Loucy (cell line): ENCODE measurements at regions not wholly inside any gene's neighbourhood (a gene's known extent, or its start where the extent isn't known, plus 50 kb on each side); places are given as distances from the start of the nearest gene placed in this dataset.

Experiments used
- H2AFZ ChIP-seq: fragments of 200-600 bp; sonication (generic); 2 replicates; pipeline ENCODE4 v1.6.0; 2016; ENCODE audit warnings: antibody characterized with exemption, mild to moderate bottlenecking, low read length, moderate library complexity
- H3F3A ChIP-seq: fragments of 200-600 bp; 2 replicates; pipeline ENCODE4 v1.6.0; 2016; ENCODE audit warnings: antibody characterized with exemption, low read depth, mild to moderate bottlenecking
- H3K27me3 ChIP-seq: fragments of 200-600 bp; sonication (generic); 2 replicates; pipeline ENCODE4 v1.6.1; 2014; ENCODE audit warnings: low read length, mild to moderate bottlenecking; ENCODE audit not compliant: insufficient read depth, poor library complexity, severe bottlenecking
- H3K36me3 ChIP-seq: fragments of 200-600 bp; sonication (generic); 2 replicates; pipeline ENCODE4 v1.6.1; 2016; ENCODE audit warnings: low read length; ENCODE audit not compliant: insufficient read depth
- H3K4me1 ChIP-seq: fragments of 200-600 bp; sonication (generic); 2 replicates; pipeline ENCODE4 v1.5.1; 2014; ENCODE audit warnings: low read length, mild to moderate bottlenecking; ENCODE audit not compliant: insufficient read depth, poor library complexity, severe bottlenecking
- H3K4me2 ChIP-seq: fragments of 200-600 bp; sonication (generic); 2 replicates; pipeline ENCODE4 v1.6.0; 2014; ENCODE audit warnings: antibody characterized with exemption, low read length, low read depth, mild to moderate bottlenecking; ENCODE audit not compliant: poor library complexity, severe bottlenecking
- H3K4me3 ChIP-seq: fragments of 200-600 bp; sonication (generic); 2 replicates; pipeline ENCODE4 v1.5.1; 2014; ENCODE audit warnings: low read length, mild to moderate bottlenecking, mixed read lengths; ENCODE audit not compliant: poor library complexity, severe bottlenecking
- H3K79me2 ChIP-seq: fragments of 200-600 bp; sonication (generic); 2 replicates; pipeline ENCODE4 v1.6.1; 2014; ENCODE audit warnings: low read length; ENCODE audit not compliant: insufficient read depth
- H3K9ac ChIP-seq: fragments of 200-600 bp; sonication (generic); 2 replicates; pipeline ENCODE4 v1.6.0; 2014; ENCODE audit warnings: mild to moderate bottlenecking, low read depth, low read length, moderate library complexity; ENCODE audit not compliant: poor library complexity, severe bottlenecking
- H3K9me2 ChIP-seq: fragments of 200-600 bp; sonication (generic); replicated peaks from 2 replicates; pipeline ENCODE4 v1.6.1; 2016; ENCODE audit warnings: low read depth, low read length, mixed read lengths
- H3K9me3 ChIP-seq: fragments of 200-600 bp; sonication (generic); 2 replicates; pipeline ENCODE4 v1.6.1; 2014; ENCODE audit warnings: mild to moderate bottlenecking, antibody characterized with exemption, low read length, low read depth; ENCODE audit not compliant: insufficient read depth
- H4K20me1 ChIP-seq: fragments of 200-600 bp; sonication (generic); 2 replicates; pipeline ENCODE4 v1.6.0; 2014; ENCODE audit warnings: antibody characterized with exemption, low read length, mild to moderate bottlenecking; ENCODE audit not compliant: insufficient read depth, poor library complexity, severe bottlenecking
- EZH2phosphoT487 ChIP-seq: fragments of 200-600 bp; IDR thresholded peaks from 2 replicates; pipeline ENCODE4 v1.6.1; 2018; ENCODE audit warnings: antibody characterized with exemption, mild to moderate bottlenecking, moderate library complexity, borderline replicate concordance
- TF ChIP-seq, protein P1 (sequence below): fragments of 200-600 bp; sonication (generic); conservative IDR thresholded peaks from 2 replicates; pipeline ENCODE4 v1.5.1; 2014; ENCODE audit warnings: mild to moderate bottlenecking, antibody characterized with exemption, low read length

DNA sequence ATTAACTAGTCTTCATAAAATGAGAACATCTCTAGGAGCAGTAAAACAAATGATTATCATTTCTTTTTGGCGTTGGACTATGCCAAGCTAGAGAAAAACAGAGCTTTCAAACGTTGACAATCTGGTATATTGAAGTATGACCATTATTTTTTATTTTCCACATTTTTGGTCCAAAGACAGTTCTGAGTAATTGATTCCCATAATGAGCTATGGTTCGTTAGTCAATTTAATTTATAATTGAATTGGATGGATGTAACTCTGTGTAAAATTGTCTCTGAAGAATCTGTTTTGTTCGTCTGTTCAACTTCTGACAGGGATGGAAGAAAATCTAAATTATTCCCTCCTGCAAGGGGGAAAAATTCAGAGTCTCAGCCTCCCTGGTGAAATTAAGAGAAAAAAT lies 234.5 kb downstream of the LMO4 start:
- Histone ChIP-seq H3F3A (no peaks in the 10 kb centered on the region), H3K27me3 (no peaks in the 10 kb centered on the region), H3K9ac (no peak overlapping the region), H3K9me3 (no peaks in the 10 kb centered on the region), H2AFZ (no peak overlapping the region), H3K36me3 (no peaks in the 10 kb centered on the region), H4K20me1 (no peaks in the 10 kb centered on the region), H3K4me3 (no peak overlapping the region), H3K79me2 (no peaks in the 10 kb centered on the region), H3K9me2 (no peaks in the 10 kb centered on the region), H3K4me2 (no peak overlapping the region), H3K4me1 (no peaks in the 10 kb centered on the region)
- TF ChIP-seq EZH2phosphoT487: no peak
- TF ChIP-seq, protein P1, sequence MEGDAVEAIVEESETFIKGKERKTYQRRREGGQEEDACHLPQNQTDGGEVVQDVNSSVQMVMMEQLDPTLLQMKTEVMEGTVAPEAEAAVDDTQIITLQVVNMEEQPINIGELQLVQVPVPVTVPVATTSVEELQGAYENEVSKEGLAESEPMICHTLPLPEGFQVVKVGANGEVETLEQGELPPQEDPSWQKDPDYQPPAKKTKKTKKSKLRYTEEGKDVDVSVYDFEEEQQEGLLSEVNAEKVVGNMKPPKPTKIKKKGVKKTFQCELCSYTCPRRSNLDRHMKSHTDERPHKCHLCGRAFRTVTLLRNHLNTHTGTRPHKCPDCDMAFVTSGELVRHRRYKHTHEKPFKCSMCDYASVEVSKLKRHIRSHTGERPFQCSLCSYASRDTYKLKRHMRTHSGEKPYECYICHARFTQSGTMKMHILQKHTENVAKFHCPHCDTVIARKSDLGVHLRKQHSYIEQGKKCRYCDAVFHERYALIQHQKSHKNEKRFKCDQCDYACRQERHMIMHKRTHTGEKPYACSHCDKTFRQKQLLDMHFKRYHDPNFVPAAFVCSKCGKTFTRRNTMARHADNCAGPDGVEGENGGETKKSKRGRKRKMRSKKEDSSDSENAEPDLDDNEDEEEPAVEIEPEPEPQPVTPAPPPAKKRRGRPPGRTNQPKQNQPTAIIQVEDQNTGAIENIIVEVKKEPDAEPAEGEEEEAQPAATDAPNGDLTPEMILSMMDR: no peak

DNA sequence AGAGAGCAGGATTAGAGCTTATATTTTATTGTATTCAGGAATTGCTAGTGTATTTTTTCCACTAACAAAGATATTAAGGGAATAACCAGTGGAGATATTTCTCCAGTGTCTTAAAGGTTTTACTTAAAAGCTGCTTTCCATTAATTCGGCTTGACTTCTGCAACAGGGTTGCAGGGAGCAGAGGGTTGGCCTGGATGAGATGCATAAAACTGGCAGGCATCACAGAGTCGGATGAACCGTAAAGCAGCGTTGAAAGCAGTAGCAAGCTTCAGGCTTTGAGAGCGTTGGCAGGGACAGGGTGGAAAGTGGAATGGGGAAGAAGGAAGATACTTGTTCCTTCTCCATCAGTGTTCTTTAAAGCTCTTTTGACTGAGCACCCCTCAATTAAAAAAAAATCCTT lies 237.2 kb downstream of the LMO4 start:
- no peak overlapping the region for H3K4me2 ChIP-seq
- no peaks in the 10 kb centered on the region for H3K9me2 ChIP-seq
- no peaks in the 10 kb centered on the region for H3K9me3 ChIP-seq
- no peaks in the 10 kb centered on the region for H4K20me1 ChIP-seq
- no peak overlapping the region for H3K4me3 ChIP-seq
- H3F3A ChIP-seq: no peaks in the 10 kb centered on the region
- H3K79me2 ChIP-seq: no peaks in the 10 kb centered on the region
- H3K36me3 ChIP-seq: no peaks in the 10 kb centered on the region
- H2AFZ ChIP-seq: no peak overlapping the region
- no peak overlapping the region for H3K9ac ChIP-seq
- TF ChIP-seq, protein P1: no peak
- no peaks in the 10 kb centered on the region for H3K27me3 ChIP-seq
- H3K4me1 ChIP-seq: no peaks in the 10 kb centered on the region

DNA sequence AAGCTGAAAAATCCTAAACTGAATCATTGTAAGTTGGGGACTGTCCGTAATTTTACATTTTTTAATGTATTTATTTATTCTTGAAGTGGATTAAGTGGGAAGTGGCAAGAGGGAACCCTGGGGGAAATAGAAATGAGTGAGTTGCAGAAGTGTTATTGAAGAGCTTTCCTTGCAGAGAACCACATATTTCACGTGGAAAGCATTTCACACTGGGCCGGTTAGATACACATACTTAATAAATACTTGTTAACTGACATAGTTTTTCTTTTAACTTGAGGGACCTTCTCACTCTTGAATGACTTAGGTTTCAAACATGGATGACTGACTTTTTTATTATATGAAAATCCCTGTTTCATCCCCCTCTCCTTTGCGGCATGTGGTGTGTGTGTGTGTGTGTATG lies 239.3 kb downstream of the LMO4 start:
- Histone ChIP-seq H3K79me2 (no peaks in the 10 kb centered on the region), H3K4me3 (no peak overlapping the region), H3F3A (no peaks in the 10 kb centered on the region), H2AFZ (no peak overlapping the region), H3K9me3 (no peaks in the 10 kb centered on the region), H3K4me2 (no peak overlapping the region), H3K9ac (no peak overlapping the region), H3K9me2 (no peaks in the 10 kb centered on the region), H3K4me1 (no peaks in the 10 kb centered on the region), H3K36me3 (no peaks in the 10 kb centered on the region), H3K27me3 (no peaks in the 10 kb centered on the region), H4K20me1 (no peaks in the 10 kb centered on the region)
- TF ChIP-seq, protein P1: no peak
- TF ChIP-seq EZH2phosphoT487: no peak
